ENCODE measurements at regions not wholly inside any gene's neighbourhood (a gene's known extent, or its start where the extent isn't known, plus 50 kb on each side); places are given as distances from the start of the nearest gene placed in this dataset.

DNA sequence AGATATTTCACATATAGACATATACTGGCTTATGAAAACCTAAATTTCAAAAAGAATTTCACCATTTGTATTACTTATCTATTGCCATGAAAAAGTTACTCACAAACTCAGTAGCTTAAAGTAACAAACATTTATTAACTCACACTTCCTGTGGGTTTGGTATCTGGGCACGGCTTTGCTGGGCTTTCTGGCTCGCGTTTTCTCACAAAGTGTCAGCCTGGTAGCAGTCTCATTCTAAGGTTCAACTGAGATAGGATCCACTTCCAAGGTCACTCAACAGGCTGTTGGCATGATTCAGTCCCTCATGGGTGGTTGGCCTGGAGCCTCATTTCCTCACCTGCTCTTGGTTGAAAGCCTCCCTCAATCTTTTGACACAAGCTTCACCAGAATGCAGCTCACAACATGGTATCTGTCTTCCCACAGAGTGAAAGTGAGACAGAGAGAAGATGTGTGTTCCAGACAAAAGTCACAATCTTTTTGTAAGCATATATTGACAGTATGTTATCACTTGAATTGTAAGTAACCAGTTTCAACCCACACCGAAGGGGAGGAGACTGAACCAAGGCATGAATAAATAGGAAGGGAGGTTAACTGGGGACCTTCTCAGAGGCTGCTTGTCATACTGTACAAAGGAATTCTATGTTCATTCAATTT, 1065.8 kb upstream of the SPRY2 start:
- TF ChIP-seq, protein P1, sequence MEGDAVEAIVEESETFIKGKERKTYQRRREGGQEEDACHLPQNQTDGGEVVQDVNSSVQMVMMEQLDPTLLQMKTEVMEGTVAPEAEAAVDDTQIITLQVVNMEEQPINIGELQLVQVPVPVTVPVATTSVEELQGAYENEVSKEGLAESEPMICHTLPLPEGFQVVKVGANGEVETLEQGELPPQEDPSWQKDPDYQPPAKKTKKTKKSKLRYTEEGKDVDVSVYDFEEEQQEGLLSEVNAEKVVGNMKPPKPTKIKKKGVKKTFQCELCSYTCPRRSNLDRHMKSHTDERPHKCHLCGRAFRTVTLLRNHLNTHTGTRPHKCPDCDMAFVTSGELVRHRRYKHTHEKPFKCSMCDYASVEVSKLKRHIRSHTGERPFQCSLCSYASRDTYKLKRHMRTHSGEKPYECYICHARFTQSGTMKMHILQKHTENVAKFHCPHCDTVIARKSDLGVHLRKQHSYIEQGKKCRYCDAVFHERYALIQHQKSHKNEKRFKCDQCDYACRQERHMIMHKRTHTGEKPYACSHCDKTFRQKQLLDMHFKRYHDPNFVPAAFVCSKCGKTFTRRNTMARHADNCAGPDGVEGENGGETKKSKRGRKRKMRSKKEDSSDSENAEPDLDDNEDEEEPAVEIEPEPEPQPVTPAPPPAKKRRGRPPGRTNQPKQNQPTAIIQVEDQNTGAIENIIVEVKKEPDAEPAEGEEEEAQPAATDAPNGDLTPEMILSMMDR (IDR thresholded peaks at IDR 0.05) = no peak
- TF ChIP-seq POLR2A (IDR thresholded peaks at IDR 0.05) = no peak
